Inferior parietal cortex (tissue), 1 donor: ENCODE measurements at regions not wholly inside any gene's neighbourhood (a gene's known extent, or its start where the extent isn't known, plus 50 kb on each side); places are given as distances from the start of the nearest gene placed in this dataset.
"Not testable (repeated sequence)": the region's sequence is repeated elsewhere in the genome, so short reads cannot be mapped to it uniquely, and the experiment has no call there.

Experiments used
- DNase-seq: peaks from one replicate; pipeline ENCODE4 v3.0.0-alpha.2; 2016; ENCODE audit errors: extremely low spot score

- DNase-seq, result peak; percentile 77
Measured at GRCh38 chr4:128454281-128454871, 166.8 kb upstream of the PGRMC2 start.

GRCh38 chr4:128452415-128452814 lies 164.8 kb upstream of the PGRMC2 start:
- no peak for DNase-seq

GRCh38 chr4:128451270-128451905 lies 163.8 kb upstream of the PGRMC2 start:
- no peak for DNase-seq

- DNase-seq, result no peak
Measured at GRCh38 chr4:128450326-128451120, 162.9 kb upstream of the PGRMC2 start.

GRCh38 chr4:128449251-128449650 lies 161.6 kb upstream of the PGRMC2 start:
- DNase-seq, result no peak

GRCh38 chr4:128444544-128445302 lies 157.1 kb upstream of the PGRMC2 start:
- no peak for DNase-seq

GRCh38 chr4:128440923-128441322 lies 153.3 kb upstream of the PGRMC2 start:
- DNase-seq, result no peak

GRCh38 chr4:128437023-128437422 lies 149.4 kb upstream of the PGRMC2 start:
- not testable (repeated sequence) for DNase-seq

GRCh38 chr4:128429023-128429613 lies 141.5 kb upstream of the PGRMC2 start:
- DNase-seq, result not testable (repeated sequence)

GRCh38 chr4:128428397-128428796 lies 140.8 kb upstream of the PGRMC2 start:
- DNase-seq, result no peak

- no peak for DNase-seq
Measured at GRCh38 chr4:128427832-128428366, 140.3 kb upstream of the PGRMC2 start.

GRCh38 chr4:128424527-128425497 lies 137.2 kb upstream of the PGRMC2 start:
- DNase-seq, result no peak

GRCh38 chr4:128422296-128422695 lies 134.7 kb upstream of the PGRMC2 start:
- not testable (repeated sequence) for DNase-seq

GRCh38 chr4:128416921-128417320 lies 129.3 kb upstream of the PGRMC2 start:
- no peak for DNase-seq

GRCh38 chr4:128410037-128410436 lies 122.4 kb upstream of the PGRMC2 start:
- no peak for DNase-seq

GRCh38 chr4:128403586-128403985 lies 116.0 kb upstream of the PGRMC2 start:
- DNase-seq, result no peak

GRCh38 chr4:128394778-128395177 lies 107.2 kb upstream of the PGRMC2 start:
- no peak for DNase-seq

- DNase-seq, result no peak
Measured at GRCh38 chr4:128393101-128393704, 105.6 kb upstream of the PGRMC2 start.

- no peak for DNase-seq
Measured at GRCh38 chr4:128390475-128390996, 102.9 kb upstream of the PGRMC2 start.

- DNase-seq, result no peak
Measured at GRCh38 chr4:128388796-128389195, 101.2 kb upstream of the PGRMC2 start.
